HPDE6-E6E7 (cell line): ENCODE measurements at regions not wholly inside any gene's neighbourhood (a gene's known extent, or its start where the extent isn't known, plus 50 kb on each side); places are given as distances from the start of the nearest gene placed in this dataset.

ENCODE experiments used
- DNase-seq: peaks from one replicate; pipeline ENCODE4 v3.0.0; 2011; ENCODE audit warnings: missing footprints; ENCODE audit errors: extremely low spot score

- DNase-seq = no peak
These were observed 214.9 kb upstream of the ARHGAP24 start for GRCh38 chr4:85260064-85260463.

GRCh38 chr4:85265234-85265633 is 209.7 kb upstream of the ARHGAP24 start:
- DNase-seq = no peak

GRCh38 chr4:85268188-85268587 is 206.8 kb upstream of the ARHGAP24 start:
- no peak for DNase-seq

- DNase-seq = peak; percentile 3
These were observed 206.0 kb upstream of the ARHGAP24 start for GRCh38 chr4:85268961-85269360.

- DNase-seq = no peak
These were observed 200.0 kb upstream of the ARHGAP24 start for GRCh38 chr4:85274955-85275354.

GRCh38 chr4:85280963-85281362 is 194.0 kb upstream of the ARHGAP24 start:
- DNase-seq = no peak

GRCh38 chr4:85291226-85291625 is 183.7 kb upstream of the ARHGAP24 start:
- DNase-seq = no peak

- DNase-seq = no peak
These were observed 176.9 kb upstream of the ARHGAP24 start for GRCh38 chr4:85298037-85298436.

- DNase-seq = no peak
These were observed 172.7 kb upstream of the ARHGAP24 start for GRCh38 chr4:85302193-85302736.

- no peak for DNase-seq
These were observed 172.2 kb upstream of the ARHGAP24 start for GRCh38 chr4:85302756-85303155.

- DNase-seq = peak; percentile 66
These were observed 156.5 kb upstream of the ARHGAP24 start for GRCh38 chr4:85318415-85318814.

GRCh38 chr4:85358831-85359230 is 116.1 kb upstream of the ARHGAP24 start:
- DNase-seq = no peak

- no peak for DNase-seq
These were observed 112.4 kb upstream of the ARHGAP24 start for GRCh38 chr4:85362550-85362949.

- no peak for DNase-seq
These were observed 107.1 kb upstream of the ARHGAP24 start for GRCh38 chr4:85367815-85368214.

GRCh38 chr4:85368240-85368639 is 106.7 kb upstream of the ARHGAP24 start:
- no peak for DNase-seq

- no peak for DNase-seq
These were observed 106.0 kb upstream of the ARHGAP24 start for GRCh38 chr4:85368932-85369331.

GRCh38 chr4:85369703-85370380 is 105.1 kb upstream of the ARHGAP24 start:
- no peak for DNase-seq

GRCh38 chr4:85370400-85371032 is 104.4 kb upstream of the ARHGAP24 start:
- DNase-seq = no peak

GRCh38 chr4:85372966-85373365 is 102.0 kb upstream of the ARHGAP24 start:
- no peak for DNase-seq

GRCh38 chr4:85376285-85376684 is 98.7 kb upstream of the ARHGAP24 start:
- no peak for DNase-seq

GRCh38 chr4:85381968-85382367 is 93.0 kb upstream of the ARHGAP24 start:
- DNase-seq = no peak

- no peak for DNase-seq
These were observed 83.9 kb upstream of the ARHGAP24 start for GRCh38 chr4:85391071-85391470.
